MM.1S (cell line): ENCODE measurements at regions not wholly inside any gene's neighbourhood (a gene's known extent, or its start where the extent isn't known, plus 50 kb on each side); places are given as distances from the start of the nearest gene placed in this dataset.
"Not testable (repeated sequence)": the region's sequence is repeated elsewhere in the genome, so short reads cannot be mapped to it uniquely, and the experiment has no call there.

Experiments used
- DNase-seq: peaks from one replicate; pipeline ENCODE4 v3.0.0-alpha.2; 2015
- H2AFZ ChIP-seq: fragments of 300-600 bp; sonication (generic); 2 replicates; pipeline ENCODE4 v1.6.0; 2016; ENCODE audit warnings: antibody characterized with exemption, low read length
- H3F3A ChIP-seq: fragments of 300-600 bp; sonication (generic); 2 replicates; pipeline ENCODE4 v1.6.1; 2016; ENCODE audit warnings: mild to moderate bottlenecking, antibody characterized with exemption, low read length, moderate library complexity, mixed read lengths; ENCODE audit not compliant: insufficient read depth
- H3K27ac ChIP-seq: fragments of 300-600 bp; sonication (generic); 2 replicates; pipeline ENCODE4 v1.5.1; 2016; ENCODE audit warnings: mild to moderate bottlenecking, low read length
- H3K27me3 ChIP-seq: fragments of 300-600 bp; sonication (generic); replicated peaks from 2 replicates; pipeline ENCODE4 v1.6.0; 2016; ENCODE audit warnings: low read length; ENCODE audit not compliant: insufficient read depth
- H3K36me3 ChIP-seq: fragments of 300-600 bp; sonication (generic); replicated peaks from 2 replicates; pipeline ENCODE4 v1.6.1; 2016; ENCODE audit warnings: mild to moderate bottlenecking, low read length, mixed read lengths; ENCODE audit not compliant: insufficient read depth
- H3K4me1 ChIP-seq: fragments of 300-600 bp; sonication (generic); 2 replicates; pipeline ENCODE4 v1.6.1; 2016; ENCODE audit warnings: low read length, mixed read lengths
- H3K4me2 ChIP-seq: fragments of 300-600 bp; sonication (generic); 2 replicates; pipeline ENCODE4 v1.6.0; 2016; ENCODE audit warnings: low read depth, low read length
- H3K4me3 ChIP-seq: fragments of 300-600 bp; sonication (generic); 2 replicates; pipeline ENCODE4 v1.5.1; 2016; ENCODE audit warnings: low read length, mixed read lengths
- H3K79me2 ChIP-seq: fragments of 300-600 bp; sonication (generic); 2 replicates; pipeline ENCODE4 v1.6.1; 2016; ENCODE audit warnings: mixed run types, low read length, mixed read lengths
- H3K9ac ChIP-seq: fragments of 300-600 bp; sonication (generic); 2 replicates; pipeline ENCODE4 v1.6.1; 2016; ENCODE audit warnings: low read length, mixed read lengths
- H3K9me2 ChIP-seq: fragments of 300-600 bp; sonication (generic); replicated peaks from 2 replicates; pipeline ENCODE4 v1.6.1; 2016; ENCODE audit warnings: mild to moderate bottlenecking, low read length, mixed read lengths; ENCODE audit not compliant: insufficient read depth
- H3K9me3 ChIP-seq: fragments of 300-600 bp; sonication (generic); replicated peaks from 2 replicates; pipeline ENCODE4 v1.6.1; 2016; ENCODE audit warnings: mild to moderate bottlenecking, low read length, mixed read lengths; ENCODE audit not compliant: insufficient read depth
- H4K20me1 ChIP-seq: fragments of 300-600 bp; sonication (generic); 2 replicates; pipeline ENCODE4 v1.6.1; 2016; ENCODE audit warnings: mild to moderate bottlenecking, low read length, moderate library complexity, mixed read lengths; ENCODE audit not compliant: insufficient read depth
- CTCF ChIP-seq: fragments of 300-600 bp; sonication (generic); IDR thresholded peaks from 2 replicates; pipeline ENCODE4 v1.5.1; 2016; ENCODE audit warnings: antibody characterized with exemption, low read length, mixed read lengths
- EZH2 ChIP-seq: fragments of 300-600 bp; sonication (generic); optimal IDR thresholded peaks from 2 replicates; pipeline ENCODE3; 2017; ENCODE audit warnings: low read depth, mild to moderate bottlenecking, antibody characterized with exemption, low read length, mixed read lengths
- EZH2phosphoT487 ChIP-seq: fragments of 300-600 bp; sonication (generic); IDR thresholded peaks from 2 replicates; pipeline ENCODE4 v1.6.1; 2018; ENCODE audit warnings: antibody characterized with exemption, low read length

DNA sequence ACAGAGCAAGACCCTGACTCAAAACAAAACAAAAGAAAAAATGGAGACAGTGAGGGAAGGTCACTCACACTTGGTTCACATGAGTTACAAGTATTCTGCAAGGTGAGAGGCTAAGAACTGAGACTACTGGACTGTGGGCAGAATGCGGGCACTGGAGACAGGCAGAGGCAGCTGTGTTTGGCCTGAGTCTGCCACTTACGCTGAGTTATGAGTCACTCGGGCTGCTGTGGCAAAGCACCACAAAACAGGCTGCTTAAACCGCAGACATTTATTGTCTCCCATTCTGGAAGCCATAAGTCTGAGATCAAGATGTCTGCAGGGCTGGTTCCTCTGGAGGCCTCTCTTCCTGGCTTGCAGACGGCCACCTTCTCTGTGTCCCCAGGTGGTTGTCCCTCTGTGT, 122.8 kb downstream of the SHANK2 start:
- Histone ChIP-seq H3K79me2 (no peaks in the 10 kb centered on the region), H3K4me2 (no peak overlapping the region), H3F3A (no peaks in the 10 kb centered on the region), H3K4me3 (no peak overlapping the region), H2AFZ (no peak overlapping the region), H3K4me1 (no peaks in the 10 kb centered on the region), H3K36me3 (no peaks in the 10 kb centered on the region), H3K9me3 (no peaks in the 10 kb centered on the region), H4K20me1 (no peaks in the 10 kb centered on the region), H3K9me2 (no peaks in the 10 kb centered on the region), H3K27me3 (peaks cover 55% of the 10 kb centered on the region), H3K9ac (no peak overlapping the region), H3K27ac (no peak overlapping the region)
- TF ChIP-seq CTCF (no peak), EZH2 (no peak)
- no peak for DNase-seq

DNA sequence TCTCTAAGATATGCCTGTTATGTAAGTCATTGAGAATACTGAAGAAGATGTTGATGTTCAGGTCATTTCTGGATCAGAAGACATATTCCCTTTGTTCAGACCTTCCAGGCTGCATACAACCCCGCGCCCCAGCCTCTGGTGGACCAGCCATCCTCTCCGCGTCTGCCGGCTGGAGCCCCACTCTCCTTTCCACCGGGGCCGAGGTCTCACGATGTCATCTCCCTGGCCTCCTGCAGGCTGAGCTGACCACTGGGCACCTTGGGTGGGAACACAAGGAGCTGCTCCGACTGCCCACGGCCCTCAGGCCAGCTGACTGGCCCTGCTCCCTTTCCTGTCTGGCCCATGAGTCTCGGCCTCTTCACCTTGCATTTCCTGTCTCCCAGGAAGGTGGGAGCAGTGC, 124.6 kb downstream of the SHANK2 start:
- Histone ChIP-seq H3K4me1 (no peaks in the 10 kb centered on the region), H3K4me2 (no peak overlapping the region)
- TF ChIP-seq CTCF (no peak), EZH2 (no peak), EZH2phosphoT487 (no peak)

GRCh38 chr11:71126401-71126800, 126.0 kb downstream of the SHANK2 start:
- not testable (repeated sequence) for H3F3A ChIP-seq, H4K20me1 ChIP-seq, H3K27ac ChIP-seq, H3K79me2 ChIP-seq, H3K4me2 ChIP-seq, H3K36me3 ChIP-seq, H3K9ac ChIP-seq, DNase-seq, H3K4me1 ChIP-seq, H2AFZ ChIP-seq, H3K9me3 ChIP-seq, H3K4me3 ChIP-seq, H3K9me2 ChIP-seq
- peaks cover 38% of the 10 kb centered on the region for H3K27me3 ChIP-seq

More for the DNA sequence above, 124.6 kb downstream of the SHANK2 start:
- Histone ChIP-seq H3K9ac (no peak overlapping the region), H3K36me3 (no peaks in the 10 kb centered on the region), H3K27me3 (peaks cover 52% of the 10 kb centered on the region), H3K79me2 (no peaks in the 10 kb centered on the region), H3K4me3 (no peak overlapping the region), H3K27ac (no peak overlapping the region), H2AFZ (no peak overlapping the region), H3F3A (no peaks in the 10 kb centered on the region), H4K20me1 (no peaks in the 10 kb centered on the region), H3K9me3 (no peaks in the 10 kb centered on the region), H3K9me2 (no peaks in the 10 kb centered on the region)
- DNase-seq = no peak

DNA sequence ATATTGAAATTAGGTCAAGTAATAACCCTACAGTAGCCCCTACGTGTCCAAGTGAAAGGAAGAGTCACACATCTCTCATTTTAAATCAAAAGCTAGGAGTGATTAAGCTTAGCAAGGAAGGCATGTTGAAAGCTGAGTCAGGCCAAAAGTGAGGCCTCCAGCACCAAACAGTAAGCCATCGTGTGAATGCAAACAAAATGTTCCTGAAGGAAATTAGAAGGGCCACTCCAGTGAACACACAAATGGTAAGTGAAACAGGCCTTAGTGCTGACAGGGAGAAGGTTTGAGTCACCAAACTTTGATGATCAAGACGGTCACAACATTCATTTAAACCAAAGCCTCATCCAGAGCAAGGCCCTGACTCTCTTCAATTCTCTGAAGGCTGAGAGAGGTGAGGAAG, 127.2 kb downstream of the SHANK2 start:
- DNase-seq = no peak
- peaks cover 36% of the 10 kb centered on the region for H3K27me3 ChIP-seq
- no peak for TF ChIP-seq EZH2
- no peak for TF ChIP-seq CTCF
- no peak for TF ChIP-seq EZH2phosphoT487
- no peaks in the 10 kb centered on the region for H3K9me3 ChIP-seq
- no peaks in the 10 kb centered on the region for H3K36me3 ChIP-seq
- no peak overlapping the region for H3K4me3 ChIP-seq
- no peak overlapping the region for H3K9ac ChIP-seq
- H3K27ac ChIP-seq = no peak overlapping the region
- H2AFZ ChIP-seq = no peak overlapping the region
- H4K20me1 ChIP-seq = no peaks in the 10 kb centered on the region
- no peaks in the 10 kb centered on the region for H3K4me1 ChIP-seq
- H3F3A ChIP-seq = no peaks in the 10 kb centered on the region
- no peaks in the 10 kb centered on the region for H3K79me2 ChIP-seq
- no peak overlapping the region for H3K4me2 ChIP-seq
- no peaks in the 10 kb centered on the region for H3K9me2 ChIP-seq
